DND-41 (cell line): ENCODE measurements at regions not wholly inside any gene's neighbourhood (a gene's known extent, or its start where the extent isn't known, plus 50 kb on each side); places are given as distances from the start of the nearest gene placed in this dataset.

Experiments used
- EZH2 ChIP-seq: IDR thresholded peaks from 3 replicates; pipeline ENCODE4 v1.6.1; 2012; ENCODE audit warnings: borderline replicate concordance, low read depth, mild to moderate bottlenecking, moderate library complexity, low read length, inconsistent platforms; ENCODE audit not compliant: severe bottlenecking
- TF ChIP-seq, protein P1 (sequence below): IDR thresholded peaks from 2 replicates; pipeline ENCODE4 v1.5.1; 2012; ENCODE audit warnings: borderline replicate concordance, low read length, moderate library complexity, mild to moderate bottlenecking; ENCODE audit not compliant: poor library complexity, severe bottlenecking; ENCODE audit errors: extremely low read depth

- TF ChIP-seq, protein P1, sequence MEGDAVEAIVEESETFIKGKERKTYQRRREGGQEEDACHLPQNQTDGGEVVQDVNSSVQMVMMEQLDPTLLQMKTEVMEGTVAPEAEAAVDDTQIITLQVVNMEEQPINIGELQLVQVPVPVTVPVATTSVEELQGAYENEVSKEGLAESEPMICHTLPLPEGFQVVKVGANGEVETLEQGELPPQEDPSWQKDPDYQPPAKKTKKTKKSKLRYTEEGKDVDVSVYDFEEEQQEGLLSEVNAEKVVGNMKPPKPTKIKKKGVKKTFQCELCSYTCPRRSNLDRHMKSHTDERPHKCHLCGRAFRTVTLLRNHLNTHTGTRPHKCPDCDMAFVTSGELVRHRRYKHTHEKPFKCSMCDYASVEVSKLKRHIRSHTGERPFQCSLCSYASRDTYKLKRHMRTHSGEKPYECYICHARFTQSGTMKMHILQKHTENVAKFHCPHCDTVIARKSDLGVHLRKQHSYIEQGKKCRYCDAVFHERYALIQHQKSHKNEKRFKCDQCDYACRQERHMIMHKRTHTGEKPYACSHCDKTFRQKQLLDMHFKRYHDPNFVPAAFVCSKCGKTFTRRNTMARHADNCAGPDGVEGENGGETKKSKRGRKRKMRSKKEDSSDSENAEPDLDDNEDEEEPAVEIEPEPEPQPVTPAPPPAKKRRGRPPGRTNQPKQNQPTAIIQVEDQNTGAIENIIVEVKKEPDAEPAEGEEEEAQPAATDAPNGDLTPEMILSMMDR = no peak
- no peak for TF ChIP-seq EZH2
Observed at GRCh38 chr6:164410017-164410416, 899.4 kb downstream of the C6orf118 start.
